Sigmoid colon (tissue), 6 donors: ENCODE measurements at regions not wholly inside any gene's neighbourhood (a gene's known extent, or its start where the extent isn't known, plus 50 kb on each side); places are given as distances from the start of the nearest gene placed in this dataset.
"Not testable (repeated sequence)": the region's sequence is repeated elsewhere in the genome, so short reads cannot be mapped to it uniquely, and the experiment has no call there.

Experiments
- DNase-seq: peaks from one replicate; pipeline ENCODE4 v3.0.0-alpha.2; 2019
- H3K27ac ChIP-seq, 4 donors: fragments of 200-600 bp; sonication (generic); one replicate each; pipeline ENCODE4 v1.5.1; 2016 to 2019; ENCODE audit warnings: mild to moderate bottlenecking in 1 of 4
- H3K27me3 ChIP-seq, 3 donors: fragments of 200-600 bp; sonication (generic); one replicate each; pipeline ENCODE4 v1.5.1; 2019; ENCODE audit warnings: mild to moderate bottlenecking in 1 of 3
- H3K36me3 ChIP-seq, 4 donors: fragments of 200-600 bp; sonication (generic); one replicate each; pipeline ENCODE4 v1.5.1; 2016 to 2019
- H3K4me1 ChIP-seq, 4 donors: fragments of 200-600 bp; sonication (generic); one replicate each; pipeline ENCODE4 v1.5.1; 2017 to 2019
- H3K4me3 ChIP-seq, 4 donors: fragments of 200-600 bp; sonication (generic); one replicate each; pipeline ENCODE4 v1.5.1; 2017 to 2019; ENCODE audit warnings: mild to moderate bottlenecking in 2 of 4, moderate library complexity in 1 of 4
- H3K9me3 ChIP-seq, 4 donors: fragments of 200-600 bp in 3 of 4; sonication (generic) in 3 of 4; one replicate each; pipeline versions ENCODE4 v1.5.1 to v1.6.1; 2013 to 2019
- EP300 ChIP-seq, 4 donors: sonication (generic); formaldehyde crosslinking; IDR thresholded peaks; one replicate each; pipeline ENCODE4 v1.6.1; 2017; ENCODE audit warnings: antibody characterized with exemption in 4 of 4
- POLR2A ChIP-seq, 2 donors: fragments of 450-650 bp; IDR thresholded peaks; one replicate each; pipeline ENCODE4 v1.6.1; 2016; ENCODE audit warnings: antibody characterized with exemption in 2 of 2, mild to moderate bottlenecking in 2 of 2, moderate library complexity in 2 of 2
- POLR2AphosphoS5 ChIP-seq, 4 donors: sonication (generic); formaldehyde crosslinking; IDR thresholded peaks; one replicate each; pipeline ENCODE4 v1.6.1; 2017; ENCODE audit warnings: antibody characterized with exemption in 4 of 4
- WGBS, 2 donors: extraction: QIAGEN DNeasy Blood & Tissue Kit; methylation state at CpG; one replicate each; pipeline ENCODE4 v1.1.7; 2013; 5-methylcytosine and 5-hydroxymethylcytosine counted together
- intact Hi-C: fragments of 100-400 bp; cut with DNase I; formaldehyde crosslinking; loops from one replicate; pipeline ENCODE4 v1.15.1; 2023
- TF ChIP-seq, protein P1 (sequence below), 4 experiments: fragments of 450-650 bp in 3 of 4; fragments of 200-600 bp in 1 of 4; IDR thresholded peaks; one replicate each; pipeline ENCODE4 v1.5.1; 2016 to 2019; ENCODE audit warnings: antibody characterized with exemption in 4 of 4, mild to moderate bottlenecking in 3 of 4, moderate library complexity in 2 of 4
- donor health status: healthy with polysubstance abuse.
- donor health status: healthy.

DNA sequence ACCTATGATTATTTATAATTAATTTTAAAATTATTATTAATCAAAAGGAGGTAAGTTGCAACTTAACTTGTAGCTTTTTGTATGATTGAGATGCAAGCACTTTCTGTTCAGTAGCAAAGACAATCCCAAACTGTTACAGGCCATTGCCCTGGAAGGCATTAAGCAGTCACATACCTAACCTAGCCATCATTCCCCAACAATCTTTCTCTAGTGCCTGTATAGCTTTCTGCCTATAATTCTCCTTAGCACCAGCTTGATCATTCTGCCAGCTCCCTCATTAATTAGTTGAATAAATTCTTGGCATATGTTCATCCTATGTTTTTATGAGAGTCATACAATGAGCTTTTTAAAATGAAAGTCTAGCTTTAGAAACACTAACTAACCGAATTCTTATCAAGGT is 178.9 kb upstream of the TMEM106B start:
- Histone ChIP-seq H3K4me3 (no peak overlapping the region), H3K9me3 (no peaks in the 10 kb centered on the region), H3K36me3 (no peaks in the 10 kb centered on the region), H3K4me1 (no peaks in the 10 kb centered on the region), H3K27me3 (no peaks in the 10 kb centered on the region), H3K27ac (no peak overlapping the region)
- no peak for DNase-seq
- intact Hi-C loops: no loop called here
- TF ChIP-seq EP300 (IDR thresholded peaks at IDR 0.05) (no peak), POLR2A (IDR thresholded peaks at IDR 0.05) (no peak)
- TF ChIP-seq, protein P1, sequence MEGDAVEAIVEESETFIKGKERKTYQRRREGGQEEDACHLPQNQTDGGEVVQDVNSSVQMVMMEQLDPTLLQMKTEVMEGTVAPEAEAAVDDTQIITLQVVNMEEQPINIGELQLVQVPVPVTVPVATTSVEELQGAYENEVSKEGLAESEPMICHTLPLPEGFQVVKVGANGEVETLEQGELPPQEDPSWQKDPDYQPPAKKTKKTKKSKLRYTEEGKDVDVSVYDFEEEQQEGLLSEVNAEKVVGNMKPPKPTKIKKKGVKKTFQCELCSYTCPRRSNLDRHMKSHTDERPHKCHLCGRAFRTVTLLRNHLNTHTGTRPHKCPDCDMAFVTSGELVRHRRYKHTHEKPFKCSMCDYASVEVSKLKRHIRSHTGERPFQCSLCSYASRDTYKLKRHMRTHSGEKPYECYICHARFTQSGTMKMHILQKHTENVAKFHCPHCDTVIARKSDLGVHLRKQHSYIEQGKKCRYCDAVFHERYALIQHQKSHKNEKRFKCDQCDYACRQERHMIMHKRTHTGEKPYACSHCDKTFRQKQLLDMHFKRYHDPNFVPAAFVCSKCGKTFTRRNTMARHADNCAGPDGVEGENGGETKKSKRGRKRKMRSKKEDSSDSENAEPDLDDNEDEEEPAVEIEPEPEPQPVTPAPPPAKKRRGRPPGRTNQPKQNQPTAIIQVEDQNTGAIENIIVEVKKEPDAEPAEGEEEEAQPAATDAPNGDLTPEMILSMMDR (IDR thresholded peaks at IDR 0.05): no peak
- WGBS, 2 donors: 48 to 75% methylated on average over 1 of the region's 1 CpG

DNA sequence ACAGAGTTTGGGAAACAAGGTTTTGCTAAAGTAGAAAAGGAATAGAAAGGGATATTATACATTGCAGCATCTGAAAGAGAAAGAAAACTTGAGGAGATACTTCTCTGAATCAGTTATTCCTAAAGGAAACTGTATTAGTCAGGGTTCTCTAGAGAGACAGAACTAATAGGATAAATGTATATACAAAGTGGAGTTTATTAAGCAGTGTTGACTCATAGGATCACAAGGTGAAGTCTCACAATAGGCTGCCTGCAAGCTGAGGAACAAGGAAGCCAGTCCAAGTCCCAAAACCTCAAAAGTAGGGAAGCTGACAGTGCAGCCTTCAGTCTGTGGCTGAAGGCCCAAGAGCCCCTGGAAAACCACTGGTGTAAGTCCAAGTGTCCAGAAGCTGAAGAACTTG is 167.6 kb upstream of the TMEM106B start:
- H3K27me3 ChIP-seq, H3K4me3 ChIP-seq, H3K27ac ChIP-seq, intact Hi-C loops, DNase-seq, H3K9me3 ChIP-seq, H3K36me3 ChIP-seq, H3K4me1 ChIP-seq: not testable (repeated sequence)

DNA sequence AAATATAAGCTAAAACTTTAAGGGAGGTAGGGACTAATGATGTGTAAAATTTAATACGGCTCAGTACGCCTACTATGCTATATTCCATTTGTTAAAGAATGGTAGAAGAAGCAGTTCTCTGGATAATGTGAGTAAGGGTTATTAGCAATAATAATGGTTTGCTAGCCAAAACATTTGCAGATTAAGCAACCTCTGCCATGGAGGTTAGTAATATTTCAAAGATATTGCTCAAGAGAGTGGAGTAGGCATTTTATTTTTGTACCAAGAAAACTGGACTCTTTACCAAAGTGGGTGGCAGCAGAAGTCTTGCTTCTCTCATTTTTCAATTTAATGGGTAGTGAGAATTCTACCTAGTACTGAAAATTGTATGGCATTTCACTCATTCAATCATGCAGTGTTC is 158.9 kb upstream of the TMEM106B start:
- DNase-seq: no peak
- Histone ChIP-seq H3K27ac (no peak overlapping the region), H3K9me3 (no peaks in the 10 kb centered on the region), H3K27me3 (no peaks in the 10 kb centered on the region), H3K4me3 (no peak overlapping the region), H3K36me3 (no peaks in the 10 kb centered on the region), H3K4me1 (no peaks in the 10 kb centered on the region)
- intact Hi-C loops: no loop called here
- 97 to 98% methylated on average over 2 of the region's 2 CpGs for WGBS, 2 donors
- TF ChIP-seq EP300 (IDR thresholded peaks at IDR 0.05) (no peak), POLR2A (IDR thresholded peaks at IDR 0.05) (no peak), POLR2AphosphoS5 (IDR thresholded peaks at IDR 0.05) (no peak)
- TF ChIP-seq, protein P1 (IDR thresholded peaks at IDR 0.05): no peak

DNA sequence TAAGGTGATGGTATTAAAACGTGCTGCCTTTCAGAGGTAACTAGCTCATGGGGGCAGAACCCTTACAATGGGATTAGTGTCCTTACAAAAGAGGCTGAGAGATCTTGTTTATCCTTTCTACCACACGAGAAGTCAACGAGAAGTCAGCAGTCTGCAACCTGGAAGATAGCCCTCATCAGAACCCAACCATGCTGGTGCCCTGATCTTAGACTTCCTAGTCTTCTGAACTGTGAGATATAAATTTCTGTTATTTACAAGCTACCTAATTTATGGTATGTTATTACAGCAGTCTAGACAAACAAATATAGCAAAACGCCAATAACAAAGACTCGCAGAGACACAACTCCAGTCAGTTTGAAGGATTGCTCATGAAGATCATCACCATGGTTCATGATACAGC is 157.5 kb upstream of the TMEM106B start:
- no peak for DNase-seq
- TF ChIP-seq, protein P1 (IDR thresholded peaks at IDR 0.05): no peak
- no peak for TF ChIP-seq POLR2A (IDR thresholded peaks at IDR 0.05)
- no peak for TF ChIP-seq POLR2AphosphoS5 (IDR thresholded peaks at IDR 0.05)
- no peak for TF ChIP-seq EP300 (IDR thresholded peaks at IDR 0.05)
- no peak overlapping the region for H3K4me3 ChIP-seq
- WGBS, 2 donors: 49 to 70% methylated on average over 5 of the region's 5 CpGs
- intact Hi-C loops: no loop called here
- no peaks in the 10 kb centered on the region for H3K4me1 ChIP-seq
- H3K27me3 ChIP-seq: no peaks in the 10 kb centered on the region
- H3K9me3 ChIP-seq: peaks cover 0 to 3% (median under 1%) of the 10 kb centered on the region in 4 donors
- no peaks in the 10 kb centered on the region for H3K36me3 ChIP-seq
- H3K27ac ChIP-seq: no peak overlapping the region

DNA sequence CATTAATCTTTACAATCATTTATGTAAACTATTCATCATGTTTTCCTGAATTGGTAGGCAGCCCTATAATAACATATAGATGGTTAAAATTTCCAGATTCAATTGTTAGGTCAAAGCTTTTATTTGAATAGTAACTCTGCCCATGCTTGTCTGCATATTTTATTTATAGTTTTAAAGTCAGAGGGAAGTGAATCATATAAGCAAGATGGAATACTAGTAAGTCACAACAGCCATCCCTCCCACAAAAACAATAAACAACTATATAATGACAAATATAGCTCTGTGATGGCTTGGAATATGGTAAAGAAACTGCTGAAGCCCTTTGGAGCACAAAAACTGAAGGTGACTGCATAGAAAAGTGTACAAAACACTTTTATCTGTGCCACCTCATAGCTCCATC is 156.3 kb upstream of the TMEM106B start:
- Histone ChIP-seq H3K4me1 (no peaks in the 10 kb centered on the region), H3K27me3 (no peaks in the 10 kb centered on the region), H3K4me3 (no peak overlapping the region), H3K36me3 (no peaks in the 10 kb centered on the region), H3K27ac (no peak overlapping the region), H3K9me3 (peaks cover 0 to 3% (median under 1%) of the 10 kb centered on the region in 4 donors)
- DNase-seq: no peak
- TF ChIP-seq, protein P1 (IDR thresholded peaks at IDR 0.05): no peak
- TF ChIP-seq POLR2A (IDR thresholded peaks at IDR 0.05): no peak
- no peak for TF ChIP-seq EP300 (IDR thresholded peaks at IDR 0.05)
- TF ChIP-seq POLR2AphosphoS5 (IDR thresholded peaks at IDR 0.05): no peak
- intact Hi-C loops: no loop called here
